ENCODE measurements at regions not wholly inside any gene's neighbourhood (a gene's known extent, or its start where the extent isn't known, plus 50 kb on each side); places are given as distances from the start of the nearest gene placed in this dataset.

DNA sequence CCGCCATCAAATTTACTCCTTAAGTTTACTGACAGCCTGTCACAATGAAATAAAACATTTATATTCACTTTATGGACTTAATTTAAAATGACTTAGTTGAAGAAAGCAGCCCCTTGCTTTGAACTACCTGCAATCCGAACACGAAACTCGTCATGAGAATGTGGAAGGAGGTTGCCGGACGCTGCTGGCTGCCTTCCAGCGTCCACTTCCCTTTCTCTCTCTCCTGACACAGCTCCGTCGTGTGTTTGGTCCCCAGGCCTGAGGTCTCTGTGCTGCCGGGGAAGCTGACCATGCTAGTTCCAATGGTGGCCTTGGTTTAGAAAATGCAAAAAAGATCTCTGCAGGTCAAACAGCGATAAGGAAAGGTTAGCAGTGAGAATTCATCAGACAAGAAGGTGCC is 519.7 kb downstream of the CDH26 start:
- FAIRE-seq = no peak
- no peak for TF ChIP-seq RNF2 (IDR thresholded peaks at IDR 0.05; ENCODE audit: borderline replicate concordance, low read depth, low read length, missing control alignments, poor library complexity, severe bottlenecking)
- Histone ChIP-seq H2BK120ac (replicated peaks; ENCODE audit: low read depth, low read length) (no peak overlapping the region), H3K36me3 (ENCODE audit: control insufficient read depth in 2 of 4, insufficient read depth in 4 of 4, low read length in 3 of 4) (no peaks in the 10 kb centered on the region), H3K14ac (ENCODE audit: insufficient read length) (no peak overlapping the region), H4K20me1 (replicated peaks in 1 of 2; ENCODE audit: control insufficient read depth in 1 of 2, insufficient read depth in 2 of 2, low read length in 2 of 2) (no peaks in the 10 kb centered on the region), H3K27ac (ENCODE audit: low read depth, low read length) (no peak overlapping the region), H2BK20ac (ENCODE audit: low read length) (no peak overlapping the region), H3K4me1 (replicated peaks in 1 of 4; ENCODE audit: control insufficient read depth in 3 of 4, insufficient read depth in 4 of 4, low read length in 3 of 4) (no peaks in the 10 kb centered on the region; a peak in 1 of 7 replicates), H3K27me3 (replicated peaks in 1 of 4; ENCODE audit: control insufficient read depth in 3 of 4, extremely low read depth in 1 of 4, insufficient read depth in 3 of 4, low read length in 3 of 4) (peaks cover 0 to 6% (median under 1%) of the 10 kb centered on the region in 4 experiments; a peak in 1 of 7 replicates), H2BK5ac (ENCODE audit: low read depth, low read length) (no peak overlapping the region), H2BK15ac (ENCODE audit: low read length) (no peak overlapping the region), H3K23ac (ENCODE audit: insufficient read length) (no peak overlapping the region), H3K56ac (replicated peaks; ENCODE audit: insufficient read length, low read depth, low read length) (no peak overlapping the region), H4K8ac (ENCODE audit: extremely low read depth, insufficient read depth, low read length) (peak overlapping the region; percentile 66; the same call in 1 of the 2 replicates), H3K9me3 (ENCODE audit: insufficient read depth in 2 of 2, low read depth in 1 of 2, low read length in 1 of 2) (no peaks in the 10 kb centered on the region), H2AFZ (ENCODE audit: low read length) (no peak overlapping the region), H3K4me2 (ENCODE audit: insufficient read depth in 1 of 2, low read depth in 2 of 2, low read length in 2 of 2) (no peak overlapping the region; a peak in 1 of 4 replicates), H3K79me1 (ENCODE audit: low read depth, low read length) (no peaks in the 10 kb centered on the region), H2AK5ac (ENCODE audit: low read depth, low read length) (no peak overlapping the region), H3K23me2 (ENCODE audit: low read depth, low read length) (no peaks in the 10 kb centered on the region), H3K9ac (replicated peaks in 1 of 4; ENCODE audit: extremely low read depth in 1 of 4, low read depth in 3 of 4, low read length in 3 of 4) (no peak overlapping the region), H4K91ac (replicated peaks; ENCODE audit: insufficient read length, low read length) (no peak overlapping the region), H3K79me2 (ENCODE audit: control insufficient read depth in 1 of 2, insufficient read depth in 2 of 2, low read length in 2 of 2) (no peaks in the 10 kb centered on the region), H3K4ac (replicated peaks; ENCODE audit: insufficient read length, low read depth, low read length) (no peak overlapping the region), H2BK12ac (ENCODE audit: low read depth, low read length) (no peak overlapping the region), H4K5ac (ENCODE audit: insufficient read length, low read depth, low read length) (no peak overlapping the region), H3K4me3 (ENCODE audit: extremely low read depth in 1 of 4, insufficient read depth in 2 of 4, low read depth in 3 of 4, low read length in 4 of 4) (no peak overlapping the region), H3K18ac (ENCODE audit: extremely low read depth, low read length) (no peak overlapping the region)
- ChIA-PET CTCF (ENCODE audit: partially characterized antibody) (no interaction called here), POLR2A (ENCODE audit: partially characterized antibody) (no interaction called here)
- WGBS, 2 experiments (ENCODE audit: extremely low coverage in 1 of 2, insufficient coverage in 1 of 2, insufficient read length in 1 of 2, insufficient replicate concordance in 2 of 2, low coverage in 1 of 2, low lambda C conversion rate in 2 of 2, missing lambda C conversion rate in 1 of 2) = 94% methylated on average over 11 of the region's 11 CpGs; no CpG with 5 or more reads in 1 of the 2 experiments
- DNase-seq (ENCODE audit: low read depth in 1 of 2, low spot score in 2 of 2) = no peak

Measured in H1 (cell line).